ENCODE measurements at regions not wholly inside any gene's neighbourhood (a gene's known extent, or its start where the extent isn't known, plus 50 kb on each side); places are given as distances from the start of the nearest gene placed in this dataset.

GRCh38 chr18:37698508-37699040, 133.0 kb upstream of the CELF4 start:
- no TSS peak for BruUV-seq (replicated peaks)

GRCh38 chr18:37694516-37694915, 128.9 kb upstream of the CELF4 start:
- H3K9me3 ChIP-seq (ENCODE audit: low read length) = no peaks in the 10 kb centered on the region
- BruUV-seq (replicated peaks) = no TSS peak
- H3K4me1 ChIP-seq (ENCODE audit: insufficient read depth, low read length, poor library complexity, severe bottlenecking) = no peaks in the 10 kb centered on the region
- no peaks in the 10 kb centered on the region for H3K36me3 ChIP-seq (ENCODE audit: insufficient read depth, low read length)
- H4K20me1 ChIP-seq (ENCODE audit: insufficient read depth, low read length) = no peaks in the 10 kb centered on the region
- ChIA-PET CTCF (ENCODE audit: unreplicated experiment) (no interaction called here), POLR2A (no interaction called here)
- H3K9me2 ChIP-seq (ENCODE audit: insufficient read depth, low read length) = no peaks in the 10 kb centered on the region
- no peak for TF ChIP-seq CTCF (conservative IDR thresholded peaks at IDR 0.05; ENCODE audit: low read length)
- TF ChIP-seq EZH2phosphoT487 (IDR thresholded peaks at IDR 0.05; ENCODE audit: borderline replicate concordance, low read depth, low read length) = no peak
- no peak overlapping the region for H3K4me3 ChIP-seq (ENCODE audit: low read depth, low read length, poor library complexity, severe bottlenecking)
- H3K4me2 ChIP-seq (ENCODE audit: low read length) = no peak overlapping the region
- H2AFZ ChIP-seq (ENCODE audit: low read length) = no peak overlapping the region
- intact Hi-C loops (cut with micrococcal nuclease; ENCODE audit: unreplicated experiment) = no loop called here
- no peak for DNase-seq (ENCODE audit: low spot score)
- no peak overlapping the region for H3K27ac ChIP-seq (ENCODE audit: low read depth, low read length, poor library complexity, severe bottlenecking)
- no peaks in the 10 kb centered on the region for H3K79me2 ChIP-seq (ENCODE audit: insufficient read depth, low read depth, low read length)

More at GRCh38 chr18:37698508-37699040, 133.0 kb upstream of the CELF4 start:
- H3K9me3 ChIP-seq (ENCODE audit: low read length) = no peaks in the 10 kb centered on the region
- no peak overlapping the region for H3K4me2 ChIP-seq (ENCODE audit: low read length)
- TF ChIP-seq CTCF (conservative IDR thresholded peaks at IDR 0.05; ENCODE audit: low read length) (no peak), EZH2phosphoT487 (IDR thresholded peaks at IDR 0.05; ENCODE audit: borderline replicate concordance, low read depth, low read length) (no peak)
- H4K20me1 ChIP-seq (ENCODE audit: insufficient read depth, low read length) = no peaks in the 10 kb centered on the region
- no peaks in the 10 kb centered on the region for H3K9me2 ChIP-seq (ENCODE audit: insufficient read depth, low read length)
- intact Hi-C loops (cut with micrococcal nuclease; ENCODE audit: unreplicated experiment) = no loop called here
- no peak overlapping the region for H3K4me3 ChIP-seq (ENCODE audit: low read depth, low read length, poor library complexity, severe bottlenecking)
- H3K79me2 ChIP-seq (ENCODE audit: insufficient read depth, low read depth, low read length) = no peaks in the 10 kb centered on the region
- no peak overlapping the region for H2AFZ ChIP-seq (ENCODE audit: low read length)
- CTCF ChIA-PET (ENCODE audit: unreplicated experiment) = no interaction called here
- DNase-seq (ENCODE audit: low spot score) = no peak
- POLR2A ChIA-PET = no interaction called here
- no peak overlapping the region for H3K27ac ChIP-seq (ENCODE audit: low read depth, low read length, poor library complexity, severe bottlenecking)
- peaks cover 7% of the 10 kb centered on the region for H3K4me1 ChIP-seq (ENCODE audit: insufficient read depth, low read length, poor library complexity, severe bottlenecking)
- no peaks in the 10 kb centered on the region for H3K36me3 ChIP-seq (ENCODE audit: insufficient read depth, low read length)

GRCh38 chr18:37691162-37691561, 125.6 kb upstream of the CELF4 start:
- Histone ChIP-seq H3K4me1 (ENCODE audit: insufficient read depth, low read length, poor library complexity, severe bottlenecking) (no peaks in the 10 kb centered on the region), H4K20me1 (ENCODE audit: insufficient read depth, low read length) (no peaks in the 10 kb centered on the region), H3K9me2 (ENCODE audit: insufficient read depth, low read length) (no peaks in the 10 kb centered on the region), H3K36me3 (ENCODE audit: insufficient read depth, low read length) (no peaks in the 10 kb centered on the region), H2AFZ (ENCODE audit: low read length) (no peak overlapping the region), H3K79me2 (ENCODE audit: insufficient read depth, low read depth, low read length) (no peaks in the 10 kb centered on the region), H3K4me2 (ENCODE audit: low read length) (no peak overlapping the region), H3K27ac (ENCODE audit: low read depth, low read length, poor library complexity, severe bottlenecking) (no peak overlapping the region), H3K9me3 (ENCODE audit: low read length) (no peaks in the 10 kb centered on the region), H3K4me3 (ENCODE audit: low read depth, low read length, poor library complexity, severe bottlenecking) (no peak overlapping the region)
- BruUV-seq (replicated peaks) = no TSS peak
- POLR2A ChIA-PET = interaction anchor here (0.6 kb wide), 1 partner anchor 195 kb away, joined by 3 read pairs; no protein-coding TSS in a partner anchor
- intact Hi-C loops (cut with micrococcal nuclease; ENCODE audit: unreplicated experiment) = no loop called here
- no peak for DNase-seq (ENCODE audit: low spot score)
- CTCF ChIA-PET (ENCODE audit: unreplicated experiment) = no interaction called here
- TF ChIP-seq EZH2phosphoT487 (IDR thresholded peaks at IDR 0.05; ENCODE audit: borderline replicate concordance, low read depth, low read length) = no peak
- TF ChIP-seq CTCF (conservative IDR thresholded peaks at IDR 0.05; ENCODE audit: low read length) = no peak
